ENCODE measurements at regions not wholly inside any gene's neighbourhood (a gene's known extent, or its start where the extent isn't known, plus 50 kb on each side); places are given as distances from the start of the nearest gene placed in this dataset.

DNA sequence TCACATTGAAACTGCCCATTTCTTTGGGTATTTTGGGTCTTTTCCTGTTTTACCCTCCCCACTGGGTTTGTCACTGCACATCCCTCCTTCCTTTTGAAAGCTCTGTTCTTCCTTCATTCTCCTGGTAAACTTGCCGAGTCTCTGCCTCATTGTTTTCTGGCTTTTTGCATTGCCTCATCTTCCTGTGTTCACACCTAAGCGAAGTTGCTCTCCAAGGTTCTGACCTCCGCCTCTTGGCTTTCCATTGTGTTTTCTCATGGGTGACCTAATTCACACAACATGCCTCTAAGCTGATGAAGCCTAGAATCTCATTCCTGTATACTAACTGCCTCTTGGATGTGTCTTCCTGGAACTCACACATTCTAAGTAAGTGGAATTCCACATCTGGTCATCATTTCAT is 1096.1 kb upstream of the EEF2KMT start:
- FAIRE-seq (no peak), ATAC-seq (no peak), DNase-seq (ENCODE audit: low spot score) (peak; percentile 1)
- WGBS (ENCODE audit: low lambda C conversion rate): 21% methylated on average over 3 of the region's 3 CpGs
- no peak overlapping the region for H3K4me3 ChIP-seq (replicated peaks in 1 of 3; ENCODE audit: insufficient read depth in 1 of 3, low read depth in 2 of 3, low read length in 3 of 3)
- no TSS peak for BruUV-seq (replicated peaks)
- H3K9ac ChIP-seq (ENCODE audit: insufficient read depth, low read depth, low read length): no peak overlapping the region
- H4K20me1 ChIP-seq (ENCODE audit: insufficient read depth, low read length): no peaks in the 10 kb centered on the region
- TF ChIP-seq FOXK1 (CRISPR knock-in tag; IDR thresholded peaks at IDR 0.05; ENCODE audit: borderline replicate concordance, low read depth) (no peak), REST (IDR thresholded peaks at IDR 0.05; ENCODE audit: borderline replicate concordance in 1 of 2, low read depth in 1 of 2, low read length in 2 of 2) (peak; percentile 47 to 92), MIER2 (CRISPR knock-in tag; IDR thresholded peaks at IDR 0.05) (peak; percentile 94)
- H3K9me3 ChIP-seq (ENCODE audit: low read length): peaks cover 12% of the 10 kb centered on the region; the same call in 1 of the 2 replicates
- no peaks in the 10 kb centered on the region for H3K27me3 ChIP-seq (ENCODE audit: control insufficient read depth in 1 of 2, insufficient read depth in 2 of 2, low read length in 2 of 2)
- no peaks in the 10 kb centered on the region for H3K79me2 ChIP-seq (ENCODE audit: insufficient read depth, low read length)
- no peak overlapping the region for H3K27ac ChIP-seq (ENCODE audit: extremely low read length, insufficient read depth, low read length)
- no peaks in the 10 kb centered on the region for H3K4me1 ChIP-seq (ENCODE audit: insufficient read depth, low read length)
- intact Hi-C loops (cut with micrococcal nuclease; ENCODE audit: unreplicated experiment) (no loop called here), in situ Hi-C loops (cut with HindIII; ENCODE audit: extremely low pct_ligation_motif_present, low pct_unique_long_range_greater_than_20kb) (no loop called here)
- H2AFZ ChIP-seq (ENCODE audit: low read length): no peak overlapping the region
- H3K36me3 ChIP-seq (replicated peaks in 1 of 2; ENCODE audit: control insufficient read depth in 1 of 2, insufficient read depth in 2 of 2, low read length in 2 of 2): no peaks in the 10 kb centered on the region
- ChIA-PET POLR2A (no interaction called here), CTCF (ENCODE audit: low intra/inter-chr PET ratio, low total read pairs) (no interaction called here)
- no peak overlapping the region for H3K4me2 ChIP-seq (ENCODE audit: low read depth, low read length)

DNA sequence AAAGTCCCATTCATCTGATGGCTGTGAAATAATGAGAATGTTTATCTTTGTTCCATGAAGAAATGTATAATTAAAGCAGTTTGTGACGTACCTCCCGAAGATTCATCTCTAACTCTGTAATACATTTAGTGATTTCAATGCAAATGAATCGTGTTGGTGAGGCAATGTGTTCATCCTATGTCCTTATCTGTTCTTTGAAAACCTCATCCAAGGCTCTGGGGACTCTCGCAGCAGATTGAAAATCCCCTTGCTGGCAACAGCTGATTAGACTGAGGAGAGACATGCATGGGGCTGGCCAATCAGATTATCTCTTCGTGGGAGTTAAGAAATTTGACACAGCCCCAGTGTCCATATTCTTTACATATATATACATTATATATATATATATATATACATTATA is 1095.4 kb upstream of the EEF2KMT start:
- ChIA-PET CTCF (ENCODE audit: low intra/inter-chr PET ratio, low total read pairs) (no interaction called here), POLR2A (no interaction called here)
- no peak overlapping the region for H3K9ac ChIP-seq (ENCODE audit: insufficient read depth, low read depth, low read length)
- H3K4me3 ChIP-seq (replicated peaks in 1 of 3; ENCODE audit: insufficient read depth in 1 of 3, low read depth in 2 of 3, low read length in 3 of 3): no peak overlapping the region
- ATAC-seq (no peak), FAIRE-seq (no peak), DNase-seq (ENCODE audit: low spot score) (no peak)
- H3K4me2 ChIP-seq (ENCODE audit: low read depth, low read length): no peak overlapping the region
- H3K79me2 ChIP-seq (ENCODE audit: insufficient read depth, low read length): no peaks in the 10 kb centered on the region
- H3K4me1 ChIP-seq (ENCODE audit: insufficient read depth, low read length): no peaks in the 10 kb centered on the region
- H3K9me3 ChIP-seq (ENCODE audit: low read length): peaks cover 12% of the 10 kb centered on the region; the same call in 1 of the 2 replicates
- TF ChIP-seq WIZ (CRISPR knock-in tag; IDR thresholded peaks at IDR 0.05): no peak
- TF ChIP-seq, protein P1, sequence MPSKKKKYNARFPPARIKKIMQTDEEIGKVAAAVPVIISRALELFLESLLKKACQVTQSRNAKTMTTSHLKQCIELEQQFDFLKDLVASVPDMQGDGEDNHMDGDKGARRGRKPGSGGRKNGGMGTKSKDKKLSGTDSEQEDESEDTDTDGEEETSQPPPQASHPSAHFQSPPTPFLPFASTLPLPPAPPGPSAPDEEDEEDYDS (CRISPR knock-in tag; IDR thresholded peaks at IDR 0.05): no peak
- TF ChIP-seq CENPT (CRISPR knock-in tag; IDR thresholded peaks at IDR 0.05; ENCODE audit: low read depth): no peak
- TF ChIP-seq FOXM1 (CRISPR knock-in tag; IDR thresholded peaks at IDR 0.05): no peak
- no peak for TF ChIP-seq CREBL2 (CRISPR knock-in tag; IDR thresholded peaks at IDR 0.05; ENCODE audit: borderline replicate concordance)
- no peak for TF ChIP-seq FOXA1 (IDR thresholded peaks at IDR 0.05)
- no peak for TF ChIP-seq FOXA1 (CRISPR knock-in tag; IDR thresholded peaks at IDR 0.05)
- H4K20me1 ChIP-seq (ENCODE audit: insufficient read depth, low read length): no peaks in the 10 kb centered on the region
- no peak overlapping the region for H3K27ac ChIP-seq (ENCODE audit: extremely low read length, insufficient read depth, low read length)
- intact Hi-C loops (cut with micrococcal nuclease; ENCODE audit: unreplicated experiment) (no loop called here), in situ Hi-C loops (cut with HindIII; ENCODE audit: extremely low pct_ligation_motif_present, low pct_unique_long_range_greater_than_20kb) (no loop called here)
- 0% methylated on average over 5 of the region's 5 CpGs for WGBS (ENCODE audit: low lambda C conversion rate)
- BruUV-seq (replicated peaks): no TSS peak
- no peak overlapping the region for H2AFZ ChIP-seq (ENCODE audit: low read length)
- no peaks in the 10 kb centered on the region for H3K36me3 ChIP-seq (replicated peaks in 1 of 2; ENCODE audit: control insufficient read depth in 1 of 2, insufficient read depth in 2 of 2, low read length in 2 of 2)
- no peaks in the 10 kb centered on the region for H3K27me3 ChIP-seq (ENCODE audit: control insufficient read depth in 1 of 2, insufficient read depth in 2 of 2, low read length in 2 of 2)

Data from HepG2 (cell line).